GM19463 (cell line): ENCODE measurements at regions not wholly inside any gene's neighbourhood (a gene's known extent, or its start where the extent isn't known, plus 50 kb on each side); places are given as distances from the start of the nearest gene placed in this dataset.
"Not testable (repeated sequence)": the region's sequence is repeated elsewhere in the genome, so short reads cannot be mapped to it uniquely, and the experiment has no call there.

Experiments used
- ATAC-seq: cut with Tn5 transposase; IDR thresholded peaks from one replicate; pipeline ENCODE4 v1.9.1; 2021; ENCODE audit warnings: mild to moderate bottlenecking, moderate library complexity; ENCODE audit not compliant: unreplicated experiment

DNA sequence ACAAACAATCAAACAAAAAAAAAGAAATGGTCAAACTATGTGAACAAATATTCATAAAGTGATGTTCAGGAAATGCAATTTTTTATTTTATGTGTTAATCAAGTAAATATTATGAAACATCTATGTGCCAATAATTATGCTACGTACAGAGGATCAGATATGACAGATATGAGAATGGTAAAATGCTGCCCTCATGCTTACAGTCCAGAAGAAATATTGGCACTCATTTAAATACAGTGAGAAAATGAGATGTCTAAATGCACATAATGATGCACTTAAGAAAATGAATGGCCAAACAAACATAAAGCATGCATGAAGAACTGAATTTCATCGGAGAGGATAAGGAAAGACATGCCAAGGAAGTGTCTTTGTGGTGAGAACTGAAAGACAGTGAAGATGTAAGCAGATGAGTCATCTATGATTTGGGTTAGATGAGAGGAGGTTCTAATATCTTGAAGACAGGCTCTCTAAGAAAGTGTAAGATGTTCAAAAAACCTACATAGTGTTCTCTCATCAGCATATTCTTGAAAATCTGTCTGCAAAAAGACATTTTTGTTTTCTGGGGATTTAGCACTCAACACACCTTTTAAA lies 1231.1 kb upstream of the ACO1 start:
- peak; percentile 97 for ATAC-seq

DNA sequence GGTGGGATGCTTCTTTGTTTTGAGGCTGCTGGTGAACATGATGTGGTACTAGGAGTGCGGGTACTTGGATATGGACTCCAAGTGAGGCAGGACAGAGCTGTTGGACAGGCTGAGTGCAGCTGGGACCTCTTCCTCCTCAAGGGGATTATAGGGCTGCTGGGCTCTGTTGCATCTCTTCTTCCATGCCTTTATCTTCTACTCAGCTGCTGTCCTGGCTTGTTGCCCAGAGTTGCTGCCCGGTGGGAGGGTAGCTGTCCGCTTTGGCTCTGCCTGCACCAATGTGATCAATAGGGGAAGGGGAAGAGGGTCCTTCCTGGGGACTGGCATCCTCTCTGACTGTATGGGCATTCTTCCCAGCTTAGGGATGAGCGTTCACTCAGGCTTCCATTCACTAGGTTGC lies 1217.9 kb upstream of the ACO1 start:
- ATAC-seq, result no peak

GRCh38 chr9:31168161-31168560 lies 1216.3 kb upstream of the ACO1 start:
- ATAC-seq, result no peak

DNA sequence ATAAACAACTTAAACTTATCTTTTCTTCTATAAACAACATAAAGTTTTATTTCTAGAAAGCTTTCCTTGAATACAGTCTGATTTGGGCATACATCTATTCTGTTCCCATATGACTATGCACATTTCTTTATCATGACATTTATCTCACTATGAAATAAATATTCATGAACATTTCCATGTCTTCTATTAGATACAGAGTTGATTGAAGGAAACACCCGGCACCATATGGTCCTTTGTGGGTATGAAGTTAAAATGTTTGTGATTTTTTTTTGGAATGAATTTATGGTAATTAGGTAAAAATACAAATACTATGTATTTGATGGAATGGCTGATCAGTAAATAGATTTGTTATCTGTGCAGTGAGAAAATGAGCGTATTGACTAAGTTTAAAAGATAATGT lies 1209.8 kb upstream of the ACO1 start:
- no peak for ATAC-seq

- ATAC-seq, result no peak
Measured at GRCh38 chr9:31183866-31184265, 1200.6 kb upstream of the ACO1 start.

GRCh38 chr9:31185831-31186230 lies 1198.6 kb upstream of the ACO1 start:
- no peak for ATAC-seq

GRCh38 chr9:31188496-31188895 lies 1195.9 kb upstream of the ACO1 start:
- ATAC-seq, result no peak

DNA sequence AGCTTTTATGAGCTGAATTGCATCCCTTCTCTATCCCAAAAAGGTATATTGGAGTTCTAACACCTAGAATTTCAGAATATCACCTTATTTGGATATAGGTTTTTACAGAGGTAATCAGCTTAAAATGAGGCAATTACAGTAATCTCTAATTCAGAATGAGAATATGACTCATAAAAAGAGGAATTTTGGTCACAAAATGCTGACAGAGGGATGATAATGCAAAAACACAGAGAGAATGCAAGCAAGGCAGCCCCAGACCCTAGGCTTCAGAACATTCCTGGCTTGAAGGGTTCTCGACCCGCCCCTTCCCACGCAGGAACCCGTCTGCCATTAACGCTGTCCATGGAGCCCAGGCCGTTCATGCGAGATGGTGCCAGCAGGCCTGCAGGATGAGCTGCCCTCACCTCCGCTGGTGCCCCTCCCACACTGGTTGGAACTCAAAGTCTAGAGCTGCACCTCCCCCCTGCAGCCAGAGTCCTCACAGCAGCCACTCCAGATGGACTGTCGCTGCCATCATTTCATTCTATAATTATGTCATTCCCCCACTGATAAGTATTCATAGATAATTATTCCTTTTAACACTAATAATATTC lies 1173.4 kb upstream of the ACO1 start:
- no peak for ATAC-seq

DNA sequence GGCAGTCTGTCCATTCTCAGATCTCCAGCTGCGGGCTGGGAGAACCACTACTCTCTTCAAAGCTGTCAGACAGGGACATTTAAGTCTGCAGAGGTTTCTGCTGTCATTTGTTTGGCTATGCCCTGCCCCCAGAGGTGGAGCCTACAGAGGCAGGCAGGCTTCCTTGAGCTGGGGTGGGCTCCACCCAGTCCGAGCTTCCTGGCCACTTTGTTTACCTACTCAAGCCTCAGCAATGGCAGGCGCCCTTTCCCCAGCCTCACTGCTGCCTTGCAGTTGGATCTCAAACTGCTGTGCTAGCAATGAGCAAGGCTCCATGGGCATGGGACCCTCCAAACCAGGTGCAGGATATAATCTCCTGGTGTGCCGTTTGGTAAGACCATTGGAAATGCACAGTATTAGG lies 1154.5 kb upstream of the ACO1 start:
- ATAC-seq, result not testable (repeated sequence)

DNA sequence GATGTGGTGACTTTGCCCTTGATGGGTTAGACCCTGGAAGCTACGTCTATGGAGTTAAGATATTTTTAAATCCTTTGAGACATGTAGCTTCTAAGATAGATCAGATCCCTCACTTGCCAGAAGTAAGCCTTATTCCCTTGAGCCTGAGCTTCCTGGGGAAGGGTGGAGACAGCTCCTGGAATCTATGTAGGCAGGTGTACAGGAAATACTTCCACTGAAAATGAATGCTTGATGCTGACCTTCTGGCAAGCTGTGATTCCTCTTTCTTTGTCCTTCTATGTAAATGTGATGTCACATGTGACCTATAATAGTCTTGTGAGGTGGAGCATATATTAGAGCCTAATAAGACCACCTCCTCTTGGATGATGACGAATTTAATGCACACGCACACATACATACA lies 1152.0 kb upstream of the ACO1 start:
- ATAC-seq, result no peak

- no peak for ATAC-seq
Measured at GRCh38 chr9:31236344-31236743, 1148.1 kb upstream of the ACO1 start.

DNA sequence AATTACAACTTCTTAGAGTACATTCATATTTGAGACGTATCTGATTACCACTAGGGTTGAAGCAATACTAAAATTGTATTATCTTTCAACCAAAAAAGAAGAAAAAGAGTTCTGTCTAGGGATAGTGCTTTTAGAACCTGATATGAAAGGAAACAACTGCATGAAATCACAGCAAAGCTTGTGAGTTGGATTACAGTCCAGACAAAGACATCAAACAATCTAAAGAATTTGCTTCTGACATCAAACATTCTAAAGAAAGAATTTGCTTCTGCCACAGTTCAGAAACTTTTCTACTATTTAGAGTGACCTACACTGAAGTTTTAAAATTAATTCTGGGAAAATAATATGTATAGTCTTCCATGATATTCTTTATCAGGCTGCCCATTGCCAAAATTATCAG lies 1141.1 kb upstream of the ACO1 start:
- no peak for ATAC-seq

DNA sequence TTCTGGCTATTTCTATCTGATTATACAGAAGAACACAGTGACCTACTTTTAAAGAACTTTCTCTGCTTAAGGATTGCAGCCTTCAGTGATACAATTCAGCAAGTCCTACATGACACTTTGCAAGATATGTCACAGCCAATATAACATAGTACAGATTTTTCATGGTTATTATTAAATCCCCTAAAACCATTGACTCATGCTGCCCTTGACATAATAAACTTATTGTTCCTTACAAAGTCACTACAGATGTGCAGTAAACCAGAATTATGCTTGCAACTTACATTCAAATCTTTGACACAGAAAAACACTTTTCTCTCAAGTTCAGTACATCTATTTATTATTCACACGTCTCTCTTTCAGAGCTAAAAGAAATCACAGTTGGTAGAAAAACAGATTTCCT lies 1136.3 kb upstream of the ACO1 start:
- ATAC-seq, result no peak

- ATAC-seq, result no peak
Measured at GRCh38 chr9:31251386-31251785, 1133.1 kb upstream of the ACO1 start.

- no peak for ATAC-seq
Measured at GRCh38 chr9:31253800-31254762, 1130.4 kb upstream of the ACO1 start.

DNA sequence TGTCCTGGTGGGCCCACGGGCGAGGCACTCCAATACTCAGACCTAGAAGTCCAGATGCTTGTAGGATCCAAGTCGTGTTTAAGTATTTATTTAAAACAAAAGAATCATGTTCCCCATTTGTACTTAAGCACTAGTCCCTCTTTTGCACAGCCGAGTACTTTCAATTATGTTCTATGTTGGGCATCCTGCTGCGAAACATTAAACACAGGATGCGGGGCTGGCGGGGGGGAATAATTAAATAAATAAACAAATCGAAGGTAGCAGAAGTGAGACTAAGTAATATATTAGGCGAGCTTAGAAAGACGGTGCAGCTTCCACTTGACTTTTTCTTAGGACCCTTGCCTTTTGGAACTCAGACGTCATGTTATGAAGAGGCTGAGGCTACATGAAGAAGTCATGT lies 1129.2 kb upstream of the ACO1 start:
- no peak for ATAC-seq

GRCh38 chr9:31259824-31260223 lies 1124.6 kb upstream of the ACO1 start:
- no peak for ATAC-seq

DNA sequence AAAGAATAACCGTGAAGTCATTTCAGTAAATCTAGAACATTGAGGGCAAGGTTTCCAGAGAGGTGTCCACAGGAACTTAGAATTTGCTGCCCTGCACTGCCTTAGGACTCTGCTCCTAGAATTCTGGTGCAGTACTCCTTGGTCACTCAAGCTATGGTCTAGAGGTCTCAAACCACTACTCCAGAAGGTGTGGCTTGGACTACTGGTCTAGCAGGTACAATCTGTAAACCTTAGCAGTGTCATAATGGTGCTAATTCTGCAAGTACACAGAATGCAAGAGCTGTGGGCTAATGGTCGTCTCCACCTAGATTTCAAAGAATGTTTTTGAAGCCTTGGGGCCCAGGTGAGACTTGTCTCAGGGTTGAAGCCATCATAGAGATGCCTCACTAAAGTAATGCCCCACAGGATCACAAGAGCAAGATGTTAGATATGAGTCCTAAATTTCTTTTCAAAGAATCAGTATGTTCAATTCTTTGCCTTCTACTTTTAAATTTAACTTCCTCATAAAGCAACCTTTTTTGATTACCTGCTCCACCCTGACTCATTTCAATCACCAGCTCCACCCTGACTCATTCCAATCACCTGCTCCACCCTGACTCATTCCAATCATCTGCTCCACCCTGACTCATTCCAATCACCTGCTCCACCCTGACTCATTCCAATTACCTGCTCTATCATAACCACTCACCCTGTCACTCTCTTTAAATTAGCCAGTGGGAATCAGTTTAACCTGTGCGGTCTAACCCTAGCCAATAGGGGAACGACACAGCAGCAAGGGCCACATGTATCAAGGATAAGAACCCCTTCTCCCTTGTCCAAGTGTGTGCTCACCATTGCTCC lies 1111.8 kb upstream of the ACO1 start:
- ATAC-seq, result no peak

DNA sequence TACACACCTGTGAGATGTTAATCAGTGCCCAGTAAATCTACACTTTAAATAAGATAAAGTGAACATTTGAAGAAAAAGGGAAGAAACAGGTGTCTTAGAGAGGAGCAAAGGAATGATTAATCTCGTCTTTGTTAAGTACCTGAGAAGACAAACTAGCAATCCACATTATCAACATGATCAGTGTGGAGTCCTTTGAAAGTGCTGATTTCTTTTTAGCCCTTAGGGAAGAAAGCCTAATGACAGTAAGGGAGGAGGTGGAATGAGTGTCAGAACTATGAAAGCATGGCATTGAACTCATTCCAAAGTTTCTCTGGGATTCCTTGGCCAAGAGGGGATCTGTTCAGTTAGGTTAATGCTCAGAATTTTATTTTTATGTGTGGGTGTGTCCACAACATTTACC lies 1109.0 kb upstream of the ACO1 start:
- ATAC-seq, result no peak

DNA sequence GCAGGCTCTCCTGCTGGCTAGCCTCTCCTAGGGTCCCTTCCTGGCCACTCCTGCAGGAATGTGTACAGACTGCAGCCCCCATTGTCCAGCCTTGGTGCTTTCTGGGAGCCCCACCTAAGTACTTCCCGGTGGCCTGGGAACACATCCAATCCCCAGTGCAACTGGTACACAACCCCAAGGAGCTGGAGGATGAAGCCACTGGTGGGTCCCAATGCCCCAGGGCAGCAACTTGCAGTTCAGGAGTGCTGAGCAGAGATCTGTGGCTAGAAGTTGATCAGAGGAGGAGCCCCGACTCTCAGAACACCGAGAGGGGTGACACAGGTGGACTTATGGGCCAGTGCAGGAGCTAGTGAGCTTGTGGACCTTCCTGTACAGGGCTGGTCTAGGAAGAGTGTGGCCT lies 1093.7 kb upstream of the ACO1 start:
- ATAC-seq, result no peak
